GM19397 (cell line): ENCODE measurements at regions not wholly inside any gene's neighbourhood (a gene's known extent, or its start where the extent isn't known, plus 50 kb on each side); places are given as distances from the start of the nearest gene placed in this dataset.

Source experiments
- ATAC-seq: cut with Tn5 transposase; IDR thresholded peaks from one replicate; pipeline ENCODE4 v1.9.1; 2021; ENCODE audit warnings: mild to moderate bottlenecking, moderate library complexity; ENCODE audit not compliant: unreplicated experiment

DNA sequence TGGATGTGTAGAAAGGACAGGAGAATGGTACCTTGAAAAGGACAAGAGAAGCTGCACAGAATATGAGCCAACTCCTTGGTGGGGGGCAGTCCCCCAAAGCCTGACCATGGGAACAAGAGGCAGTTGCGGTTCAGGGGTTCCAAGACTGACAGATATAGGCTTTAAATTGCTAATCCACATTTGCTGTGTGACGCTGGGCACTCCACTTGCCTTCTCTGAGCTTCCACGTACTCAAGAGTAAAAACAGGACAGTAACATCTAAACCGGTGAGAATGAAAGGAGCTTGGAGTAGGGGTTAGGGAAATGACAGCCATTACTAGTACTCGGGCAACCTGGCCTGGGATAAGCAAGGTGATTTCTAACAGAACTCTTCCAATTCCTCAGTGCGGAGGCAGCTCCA is 57.9 kb upstream of the LRFN2 start:
- no peak for ATAC-seq

DNA sequence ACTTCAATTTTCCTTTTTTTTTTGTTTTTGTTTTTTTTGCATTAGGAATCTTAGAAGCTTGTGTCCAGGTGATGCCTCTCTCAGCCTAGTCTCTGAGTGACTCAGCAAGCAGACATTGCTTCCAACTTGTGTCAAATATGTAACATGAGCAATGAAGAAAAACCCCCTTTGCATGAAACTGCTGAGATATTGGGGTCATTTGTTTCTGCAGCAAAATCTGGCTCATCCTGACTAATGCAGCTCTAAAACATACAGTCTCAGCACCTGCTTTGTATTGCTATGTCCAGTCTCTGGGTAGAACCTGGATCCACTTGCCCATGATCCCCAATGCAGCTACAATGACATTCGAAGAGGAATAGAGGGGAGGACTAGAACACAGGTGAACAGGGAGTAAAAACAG is 55.7 kb upstream of the LRFN2 start:
- ATAC-seq, result no peak

- ATAC-seq, result no peak
Measured at GRCh38 chr6:40642190-40642589, 55.0 kb upstream of the LRFN2 start.

GRCh38 chr6:40640599-40641227 is 53.5 kb upstream of the LRFN2 start:
- no peak for ATAC-seq
